ENCODE measurements at regions not wholly inside any gene's neighbourhood (a gene's known extent, or its start where the extent isn't known, plus 50 kb on each side); places are given as distances from the start of the nearest gene placed in this dataset.

- no peak for TF ChIP-seq CTCF (IDR thresholded peaks at IDR 0.05)
- TF ChIP-seq POLR2A (IDR thresholded peaks at IDR 0.05), result no peak
Observed at GRCh38 chr18:65414501-65414900, 336.3 kb upstream of the CDH7 start.

Measured in adrenal gland (tissue), 5 donors.